ENCODE measurements at regions not wholly inside any gene's neighbourhood (a gene's known extent, or its start where the extent isn't known, plus 50 kb on each side); places are given as distances from the start of the nearest gene placed in this dataset.

GRCh38 chr11:7196396-7197146 lies 55.1 kb upstream of the SYT9 start:
- TF ChIP-seq CTCF (IDR thresholded peaks at IDR 0.05) (no peak), POLR2A (IDR thresholded peaks at IDR 0.05) (no peak)
